ENCODE measurements at regions not wholly inside any gene's neighbourhood (a gene's known extent, or its start where the extent isn't known, plus 50 kb on each side); places are given as distances from the start of the nearest gene placed in this dataset.

- TF ChIP-seq ZNF138 (CRISPR knock-in tag; conservative IDR thresholded peaks at IDR 0.05) = no peak
- no peak for TF ChIP-seq MLX (CRISPR knock-in tag; IDR thresholded peaks at IDR 0.05)
- TF ChIP-seq ZNF416 (CRISPR knock-in tag; IDR thresholded peaks at IDR 0.05) = no peak
These were observed 466.1 kb downstream of the PDCD6IP start (continued) for GRCh38 chr3:34264337-34265041.

DNA sequence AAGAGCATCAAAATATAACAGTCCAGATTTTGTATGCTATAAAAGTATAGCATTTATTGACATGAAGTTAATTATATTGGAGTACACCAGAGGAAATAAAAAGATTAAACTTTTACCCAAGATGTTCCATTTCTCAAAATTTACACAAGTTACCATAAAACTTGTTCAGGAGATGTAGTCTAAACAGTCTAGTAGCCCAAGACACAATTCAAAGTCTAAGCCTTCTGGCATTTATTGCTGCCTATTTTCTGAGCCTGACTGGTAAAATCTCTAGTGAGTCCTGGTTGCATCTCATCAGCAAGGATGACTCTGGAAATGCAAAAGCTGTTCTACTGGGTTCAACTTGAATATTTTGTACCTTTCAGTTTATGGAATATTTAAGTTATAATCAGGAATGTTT is 468.7 kb downstream of the PDCD6IP start:
- TF ChIP-seq ZNF423 (CRISPR knock-in tag; IDR thresholded peaks at IDR 0.05) = no peak
- H3K9me3 Mint-ChIP-seq = no peaks in the 10 kb centered on the region
- H3K36me3 Mint-ChIP-seq = no peaks in the 10 kb centered on the region
- ChIA-PET CTCF (interaction anchor here (1.2 kb wide), 1 partner anchor 13 kb away, joined by 3 read pairs; no protein-coding TSS in a partner anchor), POLR2A (no interaction called here)
- DNase-seq (ENCODE audit: low spot score) = no peak
- H3K27ac Mint-ChIP-seq = no peak overlapping the region
- H3K4me1 Mint-ChIP-seq = peaks cover 17% of the 10 kb centered on the region
- no peak for ATAC-seq
- no peak overlapping the region for H3K4me3 Mint-ChIP-seq
- H3K27me3 Mint-ChIP-seq (ENCODE audit: low read depth) = no peaks in the 10 kb centered on the region

DNA sequence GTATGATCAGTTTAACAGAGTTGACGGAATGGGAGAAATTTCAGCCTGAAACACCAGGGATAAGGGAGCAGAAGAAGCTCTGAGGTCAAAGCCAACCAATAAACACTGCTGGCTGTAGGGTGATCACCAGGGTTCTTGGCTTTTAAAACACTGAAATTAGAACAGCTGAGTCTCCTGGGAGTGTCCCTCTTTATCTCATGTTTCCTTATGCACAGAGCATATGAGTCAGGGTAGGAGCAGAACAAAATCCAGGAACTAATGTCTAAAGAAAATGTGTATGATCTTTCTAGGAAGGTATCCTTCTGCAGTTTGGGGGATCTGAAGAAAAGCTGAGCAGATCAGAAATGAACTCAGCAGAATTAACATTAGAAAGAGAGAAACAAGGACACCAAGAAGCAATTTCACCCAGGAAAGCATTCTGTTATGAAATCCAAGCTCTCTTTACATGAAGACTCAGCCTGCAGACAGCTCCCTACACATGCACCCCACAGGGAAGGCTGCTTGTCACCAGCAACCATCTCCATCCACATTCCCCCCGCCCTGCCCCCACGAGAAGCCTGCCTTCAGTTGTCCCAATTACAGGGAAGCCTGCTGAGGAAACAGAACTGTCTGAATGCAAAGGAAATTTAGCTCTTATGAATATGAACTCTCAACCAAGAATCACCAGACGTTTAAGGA is 469.7 kb downstream of the PDCD6IP start:
- no peak overlapping the region for H3K27ac Mint-ChIP-seq
- H3K9me3 Mint-ChIP-seq = 0 out of 2 replicates have a peak, but pooled peaks cover under 1% of the 10 kb centered on the region
- ATAC-seq = peak; percentile 47; the same call in 1 of the 2 replicates
- DNase-seq (ENCODE audit: low spot score) = no peak
- POLR2A ChIA-PET = no interaction called here
- H3K4me3 Mint-ChIP-seq = no peak overlapping the region
- H3K4me1 Mint-ChIP-seq = peaks cover 9% of the 10 kb centered on the region
- CTCF ChIA-PET = interaction anchor here (0.9 to 5.4 kb wide), 5 partner anchors 8 to 385 kb away, joined by 3 to 23 read pairs (median 3); no protein-coding TSS in a partner anchor
- TF ChIP-seq GTF2I (CRISPR knock-in tag; conservative IDR thresholded peaks at IDR 0.05) = no peak
- TF ChIP-seq CREM (CRISPR knock-in tag; IDR thresholded peaks at IDR 0.05) = no peak
- no peak for TF ChIP-seq ATF1 (CRISPR knock-in tag; IDR thresholded peaks at IDR 0.05)
- no peak for TF ChIP-seq NFYB (CRISPR knock-in tag; conservative IDR thresholded peaks at IDR 0.05; ENCODE audit: low read depth)
- TF ChIP-seq PRRX2 (CRISPR knock-in tag; IDR thresholded peaks at IDR 0.05) = no peak
- no peak for TF ChIP-seq RORB (CRISPR knock-in tag; IDR thresholded peaks at IDR 0.05)
- no peak for TF ChIP-seq ZNF532 (CRISPR knock-in tag; IDR thresholded peaks at IDR 0.05; ENCODE audit: borderline replicate concordance)
- TF ChIP-seq SP1 (CRISPR knock-in tag; conservative IDR thresholded peaks at IDR 0.05) = no peak
- no peak for TF ChIP-seq MYBL2 (CRISPR knock-in tag; IDR thresholded peaks at IDR 0.05)
- no peak for TF ChIP-seq SMAD4 (CRISPR knock-in tag; IDR thresholded peaks at IDR 0.05)
- TF ChIP-seq NR1H2 (CRISPR knock-in tag; IDR thresholded peaks at IDR 0.05) = no peak
- no peaks in the 10 kb centered on the region for H3K27me3 Mint-ChIP-seq (ENCODE audit: low read depth)
- no peaks in the 10 kb centered on the region for H3K36me3 Mint-ChIP-seq

- H3K4me1 Mint-ChIP-seq = peaks cover 5% of the 10 kb centered on the region; the same call in 1 of the 2 replicates
- ChIA-PET POLR2A (no interaction called here), CTCF (no interaction called here)
- DNase-seq (ENCODE audit: low spot score) = no peak
- no peak overlapping the region for H3K27ac Mint-ChIP-seq
- TF ChIP-seq OVOL2 (CRISPR knock-in tag; IDR thresholded peaks at IDR 0.05; ENCODE audit: borderline replicate concordance) (no peak), CREM (CRISPR knock-in tag; IDR thresholded peaks at IDR 0.05) (no peak), ETV6 (CRISPR knock-in tag; IDR thresholded peaks at IDR 0.05) (no peak)
- TF ChIP-seq, protein P1, sequence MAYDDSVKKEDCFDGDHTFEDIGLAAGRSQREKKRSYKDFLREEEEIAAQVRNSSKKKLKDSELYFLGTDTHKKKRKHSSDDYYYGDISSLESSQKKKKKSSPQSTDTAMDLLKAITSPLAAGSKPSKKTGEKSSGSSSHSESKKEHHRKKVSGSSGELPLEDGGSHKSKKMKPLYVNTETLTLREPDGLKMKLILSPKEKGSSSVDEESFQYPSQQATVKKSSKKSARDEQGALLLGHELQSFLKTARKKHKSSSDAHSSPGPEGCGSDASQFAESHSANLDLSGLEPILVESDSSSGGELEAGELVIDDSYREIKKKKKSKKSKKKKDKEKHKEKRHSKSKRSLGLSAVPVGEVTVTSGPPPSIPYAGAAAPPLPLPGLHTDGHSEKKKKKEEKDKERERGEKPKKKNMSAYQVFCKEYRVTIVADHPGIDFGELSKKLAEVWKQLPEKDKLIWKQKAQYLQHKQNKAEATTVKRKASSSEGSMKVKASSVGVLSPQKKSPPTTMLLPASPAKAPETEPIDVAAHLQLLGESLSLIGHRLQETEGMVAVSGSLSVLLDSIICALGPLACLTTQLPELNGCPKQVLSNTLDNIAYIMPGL (CRISPR knock-in tag; IDR thresholded peaks at IDR 0.05) = no peak
- H3K4me3 Mint-ChIP-seq = no peak overlapping the region
- H3K9me3 Mint-ChIP-seq = peaks cover 6% of the 10 kb centered on the region
- no peaks in the 10 kb centered on the region for H3K36me3 Mint-ChIP-seq
- H3K27me3 Mint-ChIP-seq (ENCODE audit: low read depth) = peaks cover 2% of the 10 kb centered on the region; the same call in 1 of the 2 replicates
- ATAC-seq = no peak
These were observed 477.4 kb downstream of the PDCD6IP start for GRCh38 chr3:34275811-34276210.

Data from WTC11 (cell line).